NCI-H187 (cell line): ENCODE measurements at regions not wholly inside any gene's neighbourhood (a gene's known extent, or its start where the extent isn't known, plus 50 kb on each side); places are given as distances from the start of the nearest gene placed in this dataset.

Experiments used
- DNase-seq, 2 experiments: peaks; one replicate each; lab custom pipeline; 2025; lab: John Stamatoyannopoulos, UW

- DNase-seq, result no peak
Measured at GRCh38 chr7:80347173-80347572, 164.7 kb downstream of the GNAT3 start.

DNA sequence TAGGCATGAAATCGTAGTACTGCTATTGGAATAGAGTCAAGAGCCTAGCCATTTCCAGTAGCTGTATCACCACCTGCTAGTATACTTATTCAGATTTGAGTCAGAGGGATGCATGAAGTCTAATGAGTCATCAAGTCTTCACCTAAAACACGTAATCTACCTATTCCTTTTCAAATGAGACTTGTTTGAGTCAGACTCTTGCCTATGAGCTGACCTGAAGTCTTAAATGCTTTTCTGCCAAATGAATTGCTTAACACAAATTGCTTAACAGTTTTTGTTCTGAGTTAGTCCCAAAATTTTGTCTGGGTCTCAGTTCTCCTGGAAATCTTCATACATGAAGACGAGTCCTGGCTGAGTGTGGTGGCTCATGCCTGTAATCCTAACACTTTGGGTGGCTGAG lies 165.2 kb downstream of the GNAT3 start:
- DNase-seq, result no peak

GRCh38 chr7:80335511-80336231 lies 176.2 kb downstream of the GNAT3 start:
- no peak for DNase-seq

GRCh38 chr7:80334908-80335307 lies 177.0 kb downstream of the GNAT3 start:
- DNase-seq, result no peak

DNA sequence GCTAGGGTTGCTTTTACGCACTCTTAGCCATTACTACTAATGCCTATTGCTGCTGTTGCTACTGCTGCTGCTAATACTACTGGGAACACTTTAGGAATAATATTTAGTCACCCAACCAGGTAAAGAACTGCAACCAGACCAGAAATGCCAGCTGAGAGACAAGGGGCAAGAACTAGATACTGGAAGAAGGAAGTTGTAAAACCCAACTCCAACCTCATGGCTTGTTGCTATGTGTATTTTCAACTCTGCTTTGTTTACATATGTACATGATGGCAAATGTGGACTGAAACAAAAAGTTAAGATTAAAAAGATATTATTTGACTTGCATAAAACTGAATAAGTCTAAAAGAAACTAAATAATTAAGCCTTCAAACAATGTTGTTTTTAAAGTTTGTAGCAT lies 177.7 kb downstream of the GNAT3 start:
- DNase-seq, result no peak

- no peak for DNase-seq
Measured at GRCh38 chr7:80333040-80333439, 178.8 kb downstream of the GNAT3 start.

DNA sequence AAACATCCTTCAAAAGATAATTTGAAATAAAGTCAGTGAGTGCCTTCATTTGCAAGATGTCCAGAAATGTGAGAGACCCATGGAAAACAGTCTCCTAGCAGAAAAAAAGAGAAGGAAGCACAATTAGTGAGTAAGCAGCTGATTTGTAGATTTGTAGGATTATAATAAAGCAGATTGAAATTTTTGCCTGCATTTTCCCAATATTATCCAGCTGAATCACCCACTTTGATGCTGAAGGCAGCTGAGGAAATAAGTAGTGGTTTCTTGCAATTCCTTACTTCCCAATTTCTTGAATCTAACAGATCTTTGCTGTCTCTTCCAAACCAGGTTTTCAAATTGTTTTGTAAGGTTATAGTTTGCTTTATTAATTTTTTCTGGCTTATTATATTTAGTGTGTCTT lies 181.4 kb downstream of the GNAT3 start:
- DNase-seq, result no peak

DNA sequence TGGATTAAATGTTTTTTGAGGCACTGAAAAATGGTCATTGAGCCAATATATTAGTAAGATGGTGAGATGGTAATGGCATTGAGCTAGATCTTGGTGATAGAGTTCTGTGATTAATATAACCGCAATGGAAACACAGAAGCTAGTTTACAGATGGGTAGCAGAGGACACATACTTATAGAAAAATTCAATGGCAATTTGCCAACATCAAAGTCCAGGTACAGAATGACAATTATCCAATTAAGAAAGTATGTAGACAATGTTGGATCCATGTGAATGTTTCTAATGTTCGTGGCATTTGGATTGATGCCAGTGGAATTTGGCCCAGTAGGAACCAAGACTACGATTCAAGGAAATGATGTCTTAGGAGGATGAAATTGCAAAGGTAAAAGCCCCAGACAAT lies 187.8 kb downstream of the GNAT3 start:
- DNase-seq, result no peak

DNA sequence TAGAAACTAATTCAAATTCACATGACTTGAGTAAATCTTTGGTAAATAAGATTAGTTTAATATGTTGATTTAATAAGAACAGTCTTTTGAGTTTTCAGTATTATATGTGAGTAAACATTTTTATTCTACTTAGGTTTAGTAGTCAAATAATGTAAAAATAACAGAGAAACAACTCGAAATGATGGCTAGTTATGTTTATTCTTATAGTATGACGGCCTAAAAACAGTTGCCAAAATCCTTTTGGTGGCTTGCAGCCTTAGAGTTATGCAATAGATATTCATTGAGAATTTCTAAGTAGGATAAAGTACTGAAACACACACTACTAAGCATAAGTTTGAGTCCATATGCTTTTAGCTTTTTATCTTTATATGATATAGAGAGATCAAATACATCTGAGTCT lies 184.8 kb downstream of the GNAI1 start:
- no peak for DNase-seq

- DNase-seq, result no peak
Measured at GRCh38 chr7:80318081-80318480, 183.4 kb downstream of the GNAI1 start.

GRCh38 chr7:80316811-80317210 lies 182.2 kb downstream of the GNAI1 start:
- DNase-seq, result no peak

DNA sequence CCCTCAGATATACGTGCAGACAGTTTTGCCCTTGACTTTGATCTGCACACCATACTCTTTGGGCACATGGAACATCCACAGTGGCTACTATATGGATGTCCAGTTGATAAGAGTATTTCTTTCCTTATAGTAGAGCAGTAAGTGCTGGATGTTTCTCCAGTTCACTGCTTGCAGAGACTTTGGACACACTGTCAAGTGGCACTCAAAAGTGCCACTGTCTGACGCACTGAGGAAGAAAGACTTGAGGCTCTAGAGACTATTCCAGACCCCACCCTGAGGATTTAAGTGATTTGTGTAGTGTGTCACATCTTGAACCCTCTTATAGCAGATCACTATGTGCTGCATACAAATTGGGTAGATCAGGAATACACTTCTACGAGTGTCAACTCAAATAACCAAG lies 179.1 kb downstream of the GNAI1 start:
- DNase-seq, result no peak

GRCh38 chr7:80313067-80313626 lies 178.5 kb downstream of the GNAI1 start:
- no peak for DNase-seq

DNA sequence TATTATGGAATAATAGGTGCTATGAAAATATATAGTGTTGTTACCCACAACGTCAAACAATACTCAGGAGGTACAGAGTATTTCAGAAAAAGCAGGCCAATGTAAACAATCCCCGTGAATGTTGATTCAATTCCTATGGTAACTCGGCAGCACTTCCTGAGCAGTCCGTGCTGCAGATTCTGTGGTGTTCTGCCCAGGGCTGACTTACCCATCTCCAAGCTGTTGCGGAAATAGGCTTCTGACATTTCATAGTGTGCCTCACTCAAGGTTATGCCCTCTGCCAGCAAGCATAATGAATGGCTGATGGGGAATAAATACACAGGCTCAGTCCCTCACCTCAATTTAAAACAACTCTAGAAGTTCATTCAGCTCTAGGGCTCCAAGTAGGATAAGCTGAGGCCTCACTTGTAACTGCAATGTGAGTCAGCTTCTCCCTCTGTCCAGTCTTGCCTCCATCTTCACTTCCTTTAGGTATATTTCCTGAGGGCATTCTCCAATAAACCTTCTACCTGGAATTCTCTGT lies 177.6 kb downstream of the GNAI1 start:
- no peak for DNase-seq

GRCh38 chr7:80311313-80311712 lies 176.7 kb downstream of the GNAI1 start:
- DNase-seq, result no peak

GRCh38 chr7:80309971-80310549 lies 175.4 kb downstream of the GNAI1 start:
- no peak for DNase-seq

- DNase-seq, result no peak
Measured at GRCh38 chr7:80309377-80309776, 174.7 kb downstream of the GNAI1 start.

DNA sequence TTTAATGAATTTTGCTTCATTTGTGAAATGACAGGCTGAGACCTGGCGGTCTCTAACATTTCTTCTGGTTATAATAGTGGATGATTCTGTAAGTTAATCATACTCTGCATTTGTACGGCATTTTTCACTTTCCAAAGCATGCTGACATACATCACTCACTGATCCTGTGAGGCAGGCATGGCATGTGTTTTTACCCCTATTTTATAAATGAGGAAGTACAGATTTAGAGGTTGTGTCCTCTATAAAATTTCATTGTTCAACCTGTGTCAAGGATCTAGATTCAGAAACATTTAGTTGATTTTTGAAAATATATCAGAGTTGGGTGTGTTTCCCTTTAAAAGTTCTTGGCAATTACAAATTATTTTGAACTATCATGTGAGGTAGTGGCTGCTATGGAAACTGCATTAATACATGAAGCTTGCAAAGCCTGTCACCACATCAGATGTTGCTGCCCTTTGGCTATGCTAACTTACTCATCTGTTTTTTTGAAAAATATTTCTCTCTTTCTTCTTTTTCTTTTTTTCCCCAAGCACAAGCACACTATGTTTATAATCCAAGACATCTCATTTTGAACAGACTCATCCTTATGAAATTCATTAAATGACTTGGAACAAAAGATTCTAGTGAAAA lies 172.7 kb downstream of the GNAI1 start:
- DNase-seq, result no peak

- DNase-seq, result no peak
Measured at GRCh38 chr7:80303315-80303714, 168.7 kb downstream of the GNAI1 start.

DNA sequence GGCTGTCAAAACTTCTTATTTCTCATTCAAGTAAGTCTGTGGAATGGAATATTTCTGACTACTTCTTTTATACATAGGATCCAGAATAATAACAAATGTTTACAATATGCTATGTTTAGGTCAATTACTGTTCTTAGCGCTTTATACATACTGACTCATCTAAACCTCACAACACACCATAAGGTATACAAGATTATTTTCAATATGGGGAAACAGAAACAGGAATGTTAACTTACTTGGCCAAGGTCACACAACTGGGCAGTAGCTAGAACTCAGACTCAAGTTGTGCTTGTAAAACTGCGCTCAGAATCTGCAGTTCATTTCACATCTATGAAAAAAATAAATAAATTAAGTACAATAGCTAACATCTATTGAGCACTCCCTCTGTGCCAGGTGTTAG lies 168.0 kb downstream of the GNAI1 start:
- DNase-seq, result no peak

DNA sequence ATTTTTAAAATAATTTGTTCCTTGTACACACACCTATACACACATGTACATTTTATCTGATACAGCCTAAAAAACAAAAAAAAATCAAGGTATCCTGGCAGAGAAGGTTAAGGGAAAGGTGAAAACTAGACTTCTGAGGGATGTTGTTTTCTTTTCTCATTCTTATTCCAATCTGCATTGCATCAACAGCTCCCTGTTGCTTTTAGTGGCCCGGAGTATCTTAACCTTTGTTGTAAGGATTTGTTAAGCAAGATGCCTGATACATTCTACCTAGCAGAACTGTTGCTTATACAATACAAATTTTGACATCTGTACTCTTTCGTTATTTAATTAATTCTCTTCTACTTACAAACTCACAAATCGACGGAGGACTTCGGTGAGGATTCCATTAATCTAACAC lies 167.4 kb downstream of the GNAI1 start:
- DNase-seq, result no peak

GRCh38 chr7:80298201-80298600 lies 163.6 kb downstream of the GNAI1 start:
- no peak for DNase-seq

DNA sequence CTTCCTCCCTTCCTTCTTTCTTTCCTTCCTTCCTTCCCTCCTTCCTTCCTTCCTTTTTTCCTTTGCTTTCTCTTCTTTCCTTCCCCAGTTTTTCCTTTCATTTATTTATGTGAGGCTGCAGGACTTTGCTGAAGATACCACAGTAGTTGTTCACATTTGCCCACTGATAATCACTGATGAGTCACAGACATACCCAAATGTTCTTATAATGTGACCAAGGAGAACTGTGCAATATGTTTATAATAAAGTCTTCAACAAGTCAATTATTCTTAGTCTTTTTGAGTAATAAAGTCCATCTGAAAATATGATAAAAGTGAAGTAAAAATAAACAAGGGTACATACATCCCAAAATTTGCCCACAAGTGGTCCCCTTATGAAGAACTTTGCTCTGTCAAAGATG lies 159.7 kb downstream of the GNAI1 start:
- DNase-seq, result no peak
